T-helper 1 cell treated with Interleukin-12 subunit alpha and Interleukin-12 subunit beta and Interleukin-4 antibody, amounts not matched to agents 30 μg/mL and 1 μg/mL, for 36 hours (primary cell): ENCODE measurements at regions not wholly inside any gene's neighbourhood (a gene's known extent, or its start where the extent isn't known, plus 50 kb on each side); places are given as distances from the start of the nearest gene placed in this dataset.
"Not testable (repeated sequence)": the region's sequence is repeated elsewhere in the genome, so short reads cannot be mapped to it uniquely, and the experiment has no call there.

Source experiments
- H3K27ac Mint-ChIP-seq: one replicate; pipeline ENCODE4 v1.8.0; 2021; ENCODE audit warnings: mild to moderate bottlenecking, mixed read lengths
- H3K27me3 Mint-ChIP-seq: one replicate; pipeline ENCODE4 v1.8.0; 2021; ENCODE audit warnings: low read depth, mixed read lengths
- H3K36me3 Mint-ChIP-seq: one replicate; pipeline ENCODE4 v1.8.0; 2021; ENCODE audit warnings: low read depth, mixed read lengths
- H3K4me1 Mint-ChIP-seq: one replicate; pipeline ENCODE4 v1.8.0; 2021; ENCODE audit warnings: low read depth, mixed read lengths
- H3K4me3 Mint-ChIP-seq: one replicate; pipeline ENCODE4 v1.8.0; 2021; ENCODE audit warnings: mild to moderate bottlenecking, moderate library complexity, mixed read lengths
- H3K9me3 Mint-ChIP-seq: one replicate; pipeline ENCODE4 v1.8.0; 2021; ENCODE audit warnings: mixed read lengths

DNA sequence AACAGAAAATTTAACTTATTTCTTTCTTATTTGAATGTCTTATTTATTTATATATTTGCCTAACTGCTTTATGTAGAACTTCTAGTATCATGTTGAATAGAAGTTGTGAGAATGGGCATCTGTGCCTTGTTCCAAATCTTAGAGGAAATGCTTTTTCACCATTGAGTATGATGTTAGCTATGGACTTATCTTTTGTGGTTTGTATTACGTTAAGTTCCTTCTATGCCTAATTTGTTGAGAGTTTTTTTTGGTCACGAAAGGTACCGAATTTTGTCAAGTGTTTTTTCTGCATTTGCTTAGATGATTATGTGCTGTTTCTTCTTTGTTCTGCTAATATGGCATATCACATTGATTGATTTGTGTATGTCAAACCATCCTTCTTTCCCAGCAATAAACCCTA lies 161.0 kb upstream of the TRIM24 start:
- no peak overlapping the region for H3K27ac Mint-ChIP-seq
- no peak overlapping the region for H3K4me3 Mint-ChIP-seq
- no peaks in the 10 kb centered on the region for H3K9me3 Mint-ChIP-seq
- no peaks in the 10 kb centered on the region for H3K36me3 Mint-ChIP-seq
- no peaks in the 10 kb centered on the region for H3K27me3 Mint-ChIP-seq
- peaks cover 1% of the 10 kb centered on the region for H3K4me1 Mint-ChIP-seq

DNA sequence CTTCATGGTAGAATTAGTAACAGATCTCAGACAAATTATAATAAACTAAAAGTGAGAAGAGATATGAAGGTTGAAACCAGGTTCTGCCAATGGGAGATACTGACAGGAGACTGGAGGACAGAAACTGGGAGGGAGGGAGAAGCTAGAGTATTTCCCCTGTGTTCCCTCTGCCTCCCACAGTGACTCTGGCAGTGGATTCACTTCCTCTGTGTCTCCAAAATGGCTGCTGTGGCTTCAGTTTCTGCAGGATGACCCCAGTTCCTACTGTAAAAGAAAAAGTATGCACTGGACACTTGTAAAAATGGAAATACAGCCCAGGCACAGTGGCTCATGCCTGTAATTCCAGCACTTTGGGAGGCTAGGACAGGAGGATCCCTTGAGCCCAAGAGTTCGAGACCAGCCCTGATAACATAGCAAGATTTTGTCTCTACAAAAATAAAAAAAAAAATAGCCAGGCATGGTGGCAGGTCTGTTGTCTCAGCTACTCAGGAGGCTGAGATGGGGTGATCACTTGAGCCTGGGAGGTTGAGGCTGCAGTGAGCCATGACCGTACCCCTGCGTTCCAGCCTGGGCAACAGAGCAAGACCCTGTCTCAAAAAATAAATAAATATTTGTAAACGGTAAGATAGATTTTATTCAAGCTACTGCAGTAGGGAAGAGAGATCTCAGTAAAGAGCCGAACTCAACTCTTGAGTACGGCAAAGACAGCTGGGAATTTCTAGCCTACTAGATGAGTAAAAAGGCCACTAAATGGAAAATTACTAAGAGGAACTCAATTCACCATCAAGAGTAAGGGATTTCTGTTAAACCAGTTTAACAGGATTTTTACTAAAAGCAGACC lies 156.6 kb upstream of the TRIM24 start:
- Mint-ChIP-seq H3K36me3 (no peaks in the 10 kb centered on the region), H3K27me3 (no peaks in the 10 kb centered on the region), H3K9me3 (no peaks in the 10 kb centered on the region), H3K4me1 (no peaks in the 10 kb centered on the region), H3K4me3 (no peak overlapping the region), H3K27ac (no peak overlapping the region)

GRCh38 chr7:138304071-138304320 lies 156.1 kb upstream of the TRIM24 start:
- no peak overlapping the region for H3K4me3 Mint-ChIP-seq
- H3K9me3 Mint-ChIP-seq = no peaks in the 10 kb centered on the region
- no peaks in the 10 kb centered on the region for H3K4me1 Mint-ChIP-seq
- no peaks in the 10 kb centered on the region for H3K27me3 Mint-ChIP-seq
- no peaks in the 10 kb centered on the region for H3K36me3 Mint-ChIP-seq
- no peak overlapping the region for H3K27ac Mint-ChIP-seq

GRCh38 chr7:138307633-138308032 lies 152.4 kb upstream of the TRIM24 start:
- no peak overlapping the region for H3K4me3 Mint-ChIP-seq
- no peaks in the 10 kb centered on the region for H3K36me3 Mint-ChIP-seq
- no peaks in the 10 kb centered on the region for H3K27me3 Mint-ChIP-seq
- H3K27ac Mint-ChIP-seq = no peak overlapping the region
- no peaks in the 10 kb centered on the region for H3K4me1 Mint-ChIP-seq
- H3K9me3 Mint-ChIP-seq = no peaks in the 10 kb centered on the region

- Mint-ChIP-seq H3K4me3 (no peak overlapping the region), H3K9me3 (no peaks in the 10 kb centered on the region), H3K4me1 (no peaks in the 10 kb centered on the region), H3K36me3 (no peaks in the 10 kb centered on the region), H3K27ac (no peak overlapping the region), H3K27me3 (no peaks in the 10 kb centered on the region)
Observed at GRCh38 chr7:138308136-138308535, 151.9 kb upstream of the TRIM24 start.

DNA sequence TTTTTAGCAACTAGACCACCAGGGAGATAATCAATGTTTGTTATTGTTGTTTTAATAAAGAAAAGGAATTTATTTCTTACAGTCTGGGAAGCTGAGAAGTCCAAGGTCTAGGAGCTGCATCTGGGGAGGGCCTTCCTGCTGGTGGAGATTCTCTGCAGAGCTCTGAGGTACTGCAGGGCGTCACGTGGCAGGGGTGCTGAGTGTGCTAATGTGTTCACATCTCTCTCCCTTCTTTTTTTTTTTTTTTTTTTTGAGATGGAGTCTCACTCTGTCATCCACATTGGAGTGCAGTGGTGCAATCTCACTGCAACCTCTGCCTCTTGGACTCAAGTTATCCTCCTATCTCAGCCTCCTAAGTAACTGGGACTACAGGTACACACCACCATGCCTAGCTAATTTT lies 150.9 kb upstream of the TRIM24 start:
- Mint-ChIP-seq H3K36me3 (no peaks in the 10 kb centered on the region), H3K4me1 (peaks cover 3% of the 10 kb centered on the region), H3K4me3 (no peak overlapping the region), H3K9me3 (no peaks in the 10 kb centered on the region), H3K27me3 (no peaks in the 10 kb centered on the region), H3K27ac (no peak overlapping the region)

DNA sequence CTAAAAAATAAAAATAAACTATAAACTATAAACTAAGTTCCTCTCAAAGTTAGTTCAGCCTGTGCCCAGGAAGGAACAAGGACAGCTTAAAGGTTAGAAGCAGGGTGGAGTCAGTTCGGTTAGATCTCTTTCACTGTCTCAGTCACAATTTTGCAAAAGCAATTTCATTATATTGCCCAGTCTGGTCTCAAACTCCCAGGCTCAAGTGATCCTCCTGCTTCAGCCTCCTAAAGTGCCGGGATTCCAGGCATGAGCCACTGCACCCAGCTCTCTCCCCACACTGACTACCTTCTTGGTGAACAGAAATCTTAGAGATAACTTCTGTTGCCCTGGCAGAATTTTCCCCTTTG lies 146.3 kb upstream of the TRIM24 start:
- Mint-ChIP-seq H3K36me3 (no peaks in the 10 kb centered on the region), H3K9me3 (no peaks in the 10 kb centered on the region), H3K4me3 (no peak overlapping the region), H3K27ac (no peak overlapping the region), H3K27me3 (no peaks in the 10 kb centered on the region), H3K4me1 (peaks cover 5% of the 10 kb centered on the region)

- Mint-ChIP-seq H3K36me3 (no peaks in the 10 kb centered on the region), H3K27me3 (no peaks in the 10 kb centered on the region), H3K27ac (no peak overlapping the region), H3K9me3 (peaks cover 5% of the 10 kb centered on the region), H3K4me3 (no peak overlapping the region), H3K4me1 (peaks cover 5% of the 10 kb centered on the region)
Observed at GRCh38 chr7:138316421-138317043, 143.5 kb upstream of the TRIM24 start.

DNA sequence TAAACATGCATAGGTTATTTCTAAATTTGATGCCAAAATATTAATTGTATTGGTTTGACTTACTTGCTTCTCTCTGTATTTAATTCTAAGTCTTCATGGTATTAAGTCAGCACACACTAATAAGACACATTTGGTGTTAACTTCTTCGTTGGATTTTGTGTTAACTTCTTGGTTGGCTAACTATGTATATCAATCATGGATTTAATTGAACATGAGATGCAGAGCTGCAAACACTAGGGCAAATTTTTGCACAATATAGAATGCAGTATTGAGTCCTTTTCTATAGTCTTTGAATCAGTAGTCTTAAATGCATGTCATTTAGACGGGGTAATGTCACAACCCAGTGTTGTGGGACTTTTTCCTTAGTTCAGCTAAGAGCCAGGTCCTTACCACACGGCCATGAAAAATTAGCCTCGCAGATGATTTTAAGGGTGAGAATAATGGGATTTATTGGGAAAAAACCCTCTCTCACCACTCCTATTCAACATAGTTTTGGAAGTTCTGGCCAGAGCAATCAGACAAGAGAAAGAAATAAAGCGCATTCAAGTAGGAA lies 142.9 kb upstream of the TRIM24 start:
- no peak overlapping the region for H3K4me3 Mint-ChIP-seq
- no peak overlapping the region for H3K27ac Mint-ChIP-seq
- peaks cover 5% of the 10 kb centered on the region for H3K9me3 Mint-ChIP-seq
- H3K36me3 Mint-ChIP-seq = no peaks in the 10 kb centered on the region
- H3K27me3 Mint-ChIP-seq = no peaks in the 10 kb centered on the region
- H3K4me1 Mint-ChIP-seq = peaks cover 5% of the 10 kb centered on the region

GRCh38 chr7:138324941-138325340 lies 135.1 kb upstream of the TRIM24 start:
- Mint-ChIP-seq H3K4me1 (no peaks in the 10 kb centered on the region), H3K27ac (no peak overlapping the region), H3K36me3 (no peaks in the 10 kb centered on the region), H3K9me3 (peaks cover 20% of the 10 kb centered on the region), H3K4me3 (no peak overlapping the region), H3K27me3 (no peaks in the 10 kb centered on the region)

DNA sequence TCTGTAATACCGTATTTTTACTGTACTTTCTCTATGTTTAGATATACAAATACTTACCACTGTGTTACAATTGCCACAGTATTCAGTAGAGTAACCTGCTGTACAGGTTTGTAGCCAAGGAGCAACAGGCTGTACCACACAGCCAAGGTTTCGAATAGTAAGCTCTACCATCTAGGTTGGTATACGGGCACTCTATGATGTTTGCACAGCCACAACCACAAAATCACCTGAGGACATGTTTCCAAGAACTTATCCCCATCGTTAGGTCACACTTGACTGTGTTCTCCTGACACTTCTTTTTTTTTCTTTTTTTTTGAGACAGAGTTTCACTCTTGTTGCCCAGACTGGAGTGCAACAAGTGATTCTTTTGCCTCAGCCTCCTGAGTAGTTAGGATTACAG lies 134.6 kb upstream of the TRIM24 start:
- Mint-ChIP-seq H3K36me3 (no peaks in the 10 kb centered on the region), H3K4me3 (no peak overlapping the region), H3K27me3 (no peaks in the 10 kb centered on the region), H3K27ac (no peak overlapping the region), H3K4me1 (no peaks in the 10 kb centered on the region), H3K9me3 (peaks cover 22% of the 10 kb centered on the region)

DNA sequence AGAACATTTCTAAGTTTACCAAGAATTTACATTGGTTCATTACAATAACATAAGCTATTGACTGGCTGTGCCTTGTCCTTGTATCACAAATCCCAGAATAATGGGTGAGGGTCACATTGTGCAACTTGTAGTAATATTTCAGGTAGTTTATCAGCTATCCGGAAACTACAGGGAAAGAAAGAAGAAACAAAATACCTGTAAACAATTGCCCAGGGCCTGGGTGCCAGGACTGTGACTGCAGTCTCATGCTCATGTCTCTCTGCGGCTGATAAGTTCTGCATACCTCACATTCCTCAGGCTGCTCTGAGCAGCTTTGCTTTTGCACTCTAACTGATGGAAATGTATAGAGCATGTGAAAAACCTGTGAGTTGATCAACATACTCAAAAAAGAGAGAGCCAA lies 131.8 kb upstream of the TRIM24 start:
- H3K4me1 Mint-ChIP-seq = no peaks in the 10 kb centered on the region
- H3K36me3 Mint-ChIP-seq = no peaks in the 10 kb centered on the region
- H3K27ac Mint-ChIP-seq = no peak overlapping the region
- H3K9me3 Mint-ChIP-seq = peaks cover 29% of the 10 kb centered on the region
- no peak overlapping the region for H3K4me3 Mint-ChIP-seq
- no peaks in the 10 kb centered on the region for H3K27me3 Mint-ChIP-seq

DNA sequence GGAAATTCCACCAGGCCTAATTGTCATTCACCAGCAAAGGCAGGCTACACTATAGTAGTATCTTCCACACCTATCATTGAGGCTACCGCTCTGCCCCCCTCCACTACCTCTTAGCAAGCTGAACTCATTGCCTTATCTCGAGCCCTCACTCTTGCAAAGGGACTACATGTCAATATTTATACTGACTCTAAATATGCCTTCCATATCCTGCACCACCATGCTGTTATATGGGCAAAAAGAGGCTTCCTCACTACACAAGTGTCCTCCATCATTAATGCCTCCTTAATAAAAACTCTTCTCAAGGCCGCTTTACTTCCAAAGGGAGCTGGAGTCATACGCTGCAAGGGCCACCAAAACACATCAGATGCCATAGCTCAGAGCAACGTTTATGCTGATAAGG lies 127.2 kb upstream of the TRIM24 start:
- not testable (repeated sequence) for H3K36me3 Mint-ChIP-seq, H3K27ac Mint-ChIP-seq, H3K4me1 Mint-ChIP-seq, H3K27me3 Mint-ChIP-seq, H3K4me3 Mint-ChIP-seq
- peaks cover 25% of the 10 kb centered on the region for H3K9me3 Mint-ChIP-seq

DNA sequence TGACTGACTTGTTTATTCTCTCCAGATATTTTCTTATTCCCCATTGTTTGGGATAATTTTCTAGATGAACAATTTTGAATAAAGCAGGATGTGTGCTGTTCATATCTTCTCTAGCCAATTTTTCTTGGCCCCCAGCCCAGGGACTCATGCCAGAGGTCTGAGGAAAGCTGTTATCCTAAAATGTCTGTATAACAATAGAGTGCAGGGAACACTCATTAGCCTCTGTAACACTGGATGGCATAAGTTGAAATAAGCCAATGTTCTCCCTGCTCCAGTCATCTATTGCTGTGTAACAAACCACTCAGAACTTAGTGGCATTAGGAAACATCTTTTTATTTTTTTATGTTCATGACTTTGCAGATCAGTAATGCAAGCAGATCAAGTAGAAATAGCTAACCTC lies 121.7 kb upstream of the TRIM24 start:
- H3K4me3 Mint-ChIP-seq = no peak overlapping the region
- H3K27ac Mint-ChIP-seq = no peak overlapping the region
- peaks cover 43% of the 10 kb centered on the region for H3K9me3 Mint-ChIP-seq
- H3K27me3 Mint-ChIP-seq = no peaks in the 10 kb centered on the region
- H3K36me3 Mint-ChIP-seq = no peaks in the 10 kb centered on the region
- H3K4me1 Mint-ChIP-seq = no peaks in the 10 kb centered on the region

DNA sequence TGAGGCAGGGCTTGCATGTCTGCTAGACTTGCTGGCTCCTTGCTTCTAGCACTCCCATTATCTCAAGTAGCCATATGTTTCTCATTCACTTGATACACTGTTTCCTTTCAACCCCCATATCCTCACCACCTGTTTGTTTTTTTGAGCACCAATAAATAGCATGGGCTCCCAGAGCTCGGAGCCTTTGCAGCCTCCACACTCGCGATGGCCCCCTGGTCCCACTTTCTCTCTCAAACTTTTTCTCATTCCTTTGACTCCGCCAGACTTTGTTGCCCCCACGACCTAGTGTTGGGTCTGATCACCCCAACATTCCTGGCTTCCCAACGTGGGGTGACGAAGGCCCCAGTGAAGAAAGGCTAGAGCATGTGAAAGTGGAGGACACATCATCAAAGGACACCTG lies 120.8 kb upstream of the TRIM24 start:
- H3K4me1 Mint-ChIP-seq, H3K4me3 Mint-ChIP-seq, H3K27ac Mint-ChIP-seq, H3K27me3 Mint-ChIP-seq, H3K36me3 Mint-ChIP-seq: not testable (repeated sequence)
- H3K9me3 Mint-ChIP-seq = peaks cover 47% of the 10 kb centered on the region
